H1 (cell line): ENCODE measurements at regions not wholly inside any gene's neighbourhood (a gene's known extent, or its start where the extent isn't known, plus 50 kb on each side); places are given as distances from the start of the nearest gene placed in this dataset.

Experiments
- CTCF ChIA-PET: fragments of 300-600 bp; sonication (Branson Sonifier 250); formaldehyde crosslinking; loops from one replicate; lab custom pipeline; 2021; ENCODE audit not compliant: partially characterized antibody; lab: Charles Lee
- POLR2A ChIA-PET: fragments of 300-600 bp; sonication (Branson Sonifier 250); formaldehyde crosslinking; loops from one replicate; lab custom pipeline; 2021; ENCODE audit warnings: inconsistent platforms; ENCODE audit not compliant: partially characterized antibody; lab: Charles Lee
- DNase-seq, 2 experiments: peaks; one replicate each; pipeline versions ENCODE4 v3.0.0 to v3.0.0-alpha.2; 2010 to 2022; ENCODE audit warnings: low spot score in 2 of 2, low read depth in 1 of 2, mixed read lengths in 1 of 2
- FAIRE-seq: peaks from 2 replicates; lab custom pipeline; 2011; peaks lifted over from hg19 to GRCh38; lab: Jason Lieb, UNC
- H2AFZ ChIP-seq: 2 replicates; pipeline ENCODE4 v1.8.1; 2012; ENCODE audit warnings: low read length, inconsistent platforms
- H2AK5ac ChIP-seq: 2 replicates; pipeline ENCODE4 v1.6.1; 2013; ENCODE audit warnings: low read depth, low read length
- H2BK120ac ChIP-seq: replicated peaks from 2 replicates; pipeline ENCODE3; 2013; ENCODE audit warnings: low read depth, low read length, inconsistent platforms
- H2BK12ac ChIP-seq: 2 replicates; pipeline ENCODE4 v1.6.1; 2013; ENCODE audit warnings: low read depth, low read length
- H2BK15ac ChIP-seq: 2 replicates; pipeline ENCODE4 v1.6.1; 2013; ENCODE audit warnings: low read length
- H2BK20ac ChIP-seq: 2 replicates; pipeline ENCODE4 v1.6.1; 2013; ENCODE audit warnings: low read length
- H2BK5ac ChIP-seq: 2 replicates; pipeline ENCODE4 v1.6.1; 2013; ENCODE audit warnings: low read depth, low read length
- H3K14ac ChIP-seq: 2 replicates; pipeline ENCODE4 v1.6.1; 2013; ENCODE audit warnings: inconsistent platforms; ENCODE audit not compliant: insufficient read length
- H3K18ac ChIP-seq: 2 replicates; pipeline ENCODE4 v1.6.1; 2013; ENCODE audit warnings: low read length; ENCODE audit errors: extremely low read depth
- H3K23ac ChIP-seq: 2 replicates; pipeline ENCODE4 v1.6.1; 2013; ENCODE audit warnings: inconsistent platforms; ENCODE audit not compliant: insufficient read length
- H3K23me2 ChIP-seq: 2 replicates; pipeline ENCODE4 v1.6.1; 2013; ENCODE audit warnings: low read depth, low read length
- H3K27ac ChIP-seq: 2 replicates; pipeline ENCODE4 v1.6.1; 2011; ENCODE audit warnings: low read depth, low read length, inconsistent platforms
- H3K27me3 ChIP-seq, 4 experiments: replicated peaks in 1 of 4; 1 replicate in 1 of 4; 2 replicates in 3 of 4; pipeline versions ENCODE4 v1.6.1 to v1.8.1; 2011 to 2013; ENCODE audit warnings: low read length in 3 of 4, mild to moderate bottlenecking in 3 of 4, inconsistent platforms in 2 of 4, mixed read lengths in 2 of 4, moderate library complexity in 1 of 4; ENCODE audit not compliant: control insufficient read depth in 3 of 4, insufficient read depth in 3 of 4; ENCODE audit errors: extremely low read depth in 1 of 4
- H3K36me3 ChIP-seq, 4 experiments: 2 replicates each; pipeline versions ENCODE4 v1.6.1 to v1.8.1; 2011 to 2013; ENCODE audit warnings: mild to moderate bottlenecking in 4 of 4, low read length in 3 of 4, moderate library complexity in 2 of 4, control low read depth in 1 of 4, inconsistent platforms in 1 of 4; ENCODE audit not compliant: insufficient read depth in 4 of 4, control insufficient read depth in 2 of 4
- H3K4ac ChIP-seq: replicated peaks from 2 replicates; pipeline ENCODE3; 2013; ENCODE audit warnings: low read length, low read depth, mixed read lengths, inconsistent platforms; ENCODE audit not compliant: insufficient read length
- H3K4me1 ChIP-seq, 4 experiments: replicated peaks in 1 of 4; 1 replicate in 1 of 4; 2 replicates in 3 of 4; pipeline versions ENCODE4 v1.6.1 to v1.8.1; 2011 to 2013; ENCODE audit warnings: low read length in 3 of 4, inconsistent platforms in 2 of 4, mixed read lengths in 1 of 4; ENCODE audit not compliant: insufficient read depth in 4 of 4, control insufficient read depth in 3 of 4
- H3K4me2 ChIP-seq, 2 experiments: 2 replicates each; pipeline versions ENCODE4 v1.6.1 to v1.8.1; 2011 to 2013; ENCODE audit warnings: low read depth in 2 of 2, low read length in 2 of 2, control low read depth in 1 of 2, inconsistent platforms in 1 of 2, mild to moderate bottlenecking in 1 of 2; ENCODE audit not compliant: insufficient read depth in 1 of 2
- H3K4me3 ChIP-seq, 4 experiments: fragments of 200-600, 300-600 bp in 1 of 4; sonication (generic), shearing (Covaris generic), sonication (Bioruptor Twin) in 1 of 4; 2 replicates each; pipeline versions ENCODE4 v1.5.1 to v1.8.1; 2011 to 2016; ENCODE audit warnings: low read length in 4 of 4, low read depth in 3 of 4, control low read depth in 2 of 4, inconsistent platforms in 2 of 4, mild to moderate bottlenecking in 2 of 4, mixed read lengths in 1 of 4, moderate library complexity in 1 of 4; ENCODE audit not compliant: insufficient read depth in 2 of 4; ENCODE audit errors: extremely low read depth in 1 of 4
- H3K56ac ChIP-seq: replicated peaks from 2 replicates; pipeline ENCODE3; 2013; ENCODE audit warnings: low read depth, mild to moderate bottlenecking, mixed read lengths, low read length, inconsistent platforms; ENCODE audit not compliant: insufficient read length
- H3K79me1 ChIP-seq: 2 replicates; pipeline ENCODE4 v1.6.1; 2013; ENCODE audit warnings: low read depth, low read length, control low read depth
- H3K79me2 ChIP-seq, 2 experiments: 2 replicates each; pipeline versions ENCODE4 v1.6.1 to v1.8.1; 2012 to 2013; ENCODE audit warnings: low read length in 2 of 2, mild to moderate bottlenecking in 2 of 2, inconsistent platforms in 1 of 2; ENCODE audit not compliant: insufficient read depth in 2 of 2, control insufficient read depth in 1 of 2
- H3K9ac ChIP-seq, 4 experiments: replicated peaks in 1 of 4; 1 replicate in 1 of 4; 2 replicates in 3 of 4; pipeline versions ENCODE4 v1.6.1 to v1.8.1; 2011 to 2013; ENCODE audit warnings: low read depth in 3 of 4, low read length in 3 of 4, control low read depth in 2 of 4, mild to moderate bottlenecking in 2 of 4, moderate library complexity in 2 of 4, inconsistent platforms in 1 of 4; ENCODE audit errors: extremely low read depth in 1 of 4
- H3K9me3 ChIP-seq, 2 experiments: 2 replicates each; pipeline versions ENCODE4 v1.6.1 to v1.8.1; 2012 to 2013; ENCODE audit warnings: mild to moderate bottlenecking in 2 of 2, moderate library complexity in 2 of 2, control low read depth in 1 of 2, inconsistent platforms in 1 of 2, low read depth in 1 of 2, low read length in 1 of 2, mixed read lengths in 1 of 2; ENCODE audit not compliant: insufficient read depth in 2 of 2
- H4K20me1 ChIP-seq, 2 experiments: replicated peaks in 1 of 2; 2 replicates each; pipeline versions ENCODE3 to v1.8.1; 2011 to 2013; ENCODE audit warnings: inconsistent platforms in 2 of 2, low read length in 2 of 2, mild to moderate bottlenecking in 1 of 2; ENCODE audit not compliant: insufficient read depth in 2 of 2, control insufficient read depth in 1 of 2
- H4K5ac ChIP-seq: 2 replicates; pipeline ENCODE4 v1.6.1; 2013; ENCODE audit warnings: low read length, low read depth, mixed read lengths, inconsistent platforms; ENCODE audit not compliant: insufficient read length
- H4K8ac ChIP-seq: 2 replicates; pipeline ENCODE4 v1.8.0; 2013; ENCODE audit warnings: mild to moderate bottlenecking, moderate library complexity, low read length, inconsistent platforms; ENCODE audit not compliant: insufficient read depth; ENCODE audit errors: extremely low read depth
- H4K91ac ChIP-seq: replicated peaks from 2 replicates; pipeline ENCODE3; 2013; ENCODE audit warnings: low read length, mixed read lengths, inconsistent platforms; ENCODE audit not compliant: insufficient read length
- CHD7 ChIP-seq: fragments of 300-600 bp; sonication (generic); IDR thresholded peaks from 2 replicates; pipeline ENCODE4 v1.7.1; 2012; ENCODE audit warnings: low read length, moderate library complexity, mild to moderate bottlenecking, inconsistent platforms; ENCODE audit not compliant: insufficient replicate concordance
- GTF2F1 ChIP-seq: IDR thresholded peaks from 2 replicates; pipeline ENCODE4 v1.6.1; 2012; ENCODE audit warnings: low read depth, low read length, improper control_type of control experiment, borderline replicate concordance

GRCh38 chr6:140773276-140773675 lies 1359.4 kb upstream of the GJE1 start:
- Histone ChIP-seq H4K91ac (no peak overlapping the region), H3K4me3 (no peak overlapping the region), H4K5ac (no peak overlapping the region), H3K18ac (no peak overlapping the region), H3K79me2 (no peaks in the 10 kb centered on the region), H4K20me1 (no peaks in the 10 kb centered on the region), H3K23me2 (no peaks in the 10 kb centered on the region; the same call in 1 of the 2 replicates), H3K36me3 (no peaks in the 10 kb centered on the region; a peak in 1 of 8 replicates), H2BK120ac (no peak overlapping the region), H3K9ac (no peak overlapping the region), H3K23ac (no peak overlapping the region), H4K8ac (no peak overlapping the region), H3K27ac (no peak overlapping the region), H2AFZ (no peak overlapping the region), H3K4ac (no peak overlapping the region), H2BK15ac (no peak overlapping the region), H3K27me3 (no peaks in the 10 kb centered on the region), H3K56ac (no peak overlapping the region), H3K4me1 (no peaks in the 10 kb centered on the region), H2BK12ac (no peak overlapping the region), H2BK20ac (no peak overlapping the region), H3K9me3 (peaks cover 1 to 6% of the 10 kb centered on the region in 2 experiments), H2BK5ac (no peak overlapping the region), H3K14ac (no peak overlapping the region), H3K79me1 (no peaks in the 10 kb centered on the region), H3K4me2 (no peak overlapping the region), H2AK5ac (no peak overlapping the region)
- CTCF ChIA-PET, result interaction anchor here (0.6 kb wide), 1 partner anchor 27 kb away, joined by 3 read pairs; no protein-coding TSS in a partner anchor
- FAIRE-seq, result no peak
- DNase-seq, result no peak
- POLR2A ChIA-PET, result no interaction called here
- TF ChIP-seq CHD7 (no peak), GTF2F1 (no peak)
